ENCODE measurements at regions not wholly inside any gene's neighbourhood (a gene's known extent, or its start where the extent isn't known, plus 50 kb on each side); places are given as distances from the start of the nearest gene placed in this dataset.

GRCh38 chr3:141669434-141669833 lies 68.7 kb upstream of the RNF7 start:
- no peak overlapping the region for H4K91ac ChIP-seq (ENCODE audit: low read depth, low read length, poor library complexity)
- no peak overlapping the region for H3K14ac ChIP-seq (ENCODE audit: low read length)
- no peak overlapping the region for H2BK12ac ChIP-seq (ENCODE audit: low read length)
- peaks cover 0 to 9% of the 10 kb centered on the region in 2 donors for H3K9me3 ChIP-seq (replicated peaks in 1 of 2; ENCODE audit: control insufficient read depth in 2 of 2, insufficient read depth in 1 of 2, low read depth in 1 of 2, low read length in 2 of 2)
- no peak overlapping the region for H3K27ac ChIP-seq (replicated peaks; ENCODE audit: low read length)
- no peak overlapping the region for H2AK5ac ChIP-seq (ENCODE audit: low read depth, low read length)
- H4K8ac ChIP-seq (ENCODE audit: low read depth, low read length), result no peak overlapping the region
- H3K4me2 ChIP-seq (ENCODE audit: insufficient read depth, low read length, poor library complexity, severe bottlenecking), result no peak overlapping the region
- no peak overlapping the region for H3K23ac ChIP-seq (ENCODE audit: low read depth, low read length, poor library complexity)
- no peak overlapping the region for H2BK15ac ChIP-seq (ENCODE audit: low read length)
- DNase-seq (ENCODE audit: low spot score), result no peak
- H2BK5ac ChIP-seq (ENCODE audit: low read length), result no peak overlapping the region
- H3K18ac ChIP-seq (ENCODE audit: low read length), result no peak overlapping the region
- no peaks in the 10 kb centered on the region for H3K79me1 ChIP-seq (ENCODE audit: low read depth, low read length)
- H3K4ac ChIP-seq (ENCODE audit: low read length), result no peak overlapping the region
- no peaks in the 10 kb centered on the region for H3K36me3 ChIP-seq (replicated peaks in 1 of 2; ENCODE audit: control insufficient read depth in 2 of 2, insufficient read depth in 2 of 2, low read length in 2 of 2)
- H3K4me3 ChIP-seq (ENCODE audit: low read length in 2 of 2), result no peak overlapping the region
- no peaks in the 10 kb centered on the region for H3K27me3 ChIP-seq (ENCODE audit: control insufficient read depth in 3 of 3, insufficient read depth in 3 of 3, low read depth in 1 of 3, low read length in 3 of 3)
- H3K4me1 ChIP-seq (ENCODE audit: control insufficient read depth in 2 of 2, insufficient read depth in 1 of 2, low read depth in 1 of 2, low read length in 2 of 2), result no peaks in the 10 kb centered on the region
- no peak overlapping the region for H2AFZ ChIP-seq (ENCODE audit: low read length)
- no peak overlapping the region for H2BK120ac ChIP-seq (ENCODE audit: low read depth, low read length)
- no peak overlapping the region for H3K9ac ChIP-seq (ENCODE audit: low read depth, low read length, poor library complexity)

- Histone ChIP-seq H4K8ac (ENCODE audit: low read depth, low read length) (no peak overlapping the region), H3K18ac (ENCODE audit: low read length) (no peak overlapping the region), H2BK5ac (ENCODE audit: low read length) (no peak overlapping the region), H3K79me1 (ENCODE audit: low read depth, low read length) (no peaks in the 10 kb centered on the region), H4K91ac (ENCODE audit: low read depth, low read length, poor library complexity) (no peak overlapping the region), H3K27me3 (ENCODE audit: control insufficient read depth in 3 of 3, insufficient read depth in 3 of 3, low read depth in 1 of 3, low read length in 3 of 3) (no peaks in the 10 kb centered on the region), H3K23ac (ENCODE audit: low read depth, low read length, poor library complexity) (no peak overlapping the region), H2BK12ac (ENCODE audit: low read length) (no peak overlapping the region), H3K9ac (ENCODE audit: low read depth, low read length, poor library complexity) (no peak overlapping the region), H2AK5ac (ENCODE audit: low read depth, low read length) (no peak overlapping the region), H3K9me3 (replicated peaks in 1 of 2; ENCODE audit: control insufficient read depth in 2 of 2, insufficient read depth in 1 of 2, low read depth in 1 of 2, low read length in 2 of 2) (peaks cover 0 to 2% of the 10 kb centered on the region in 2 donors), H2BK15ac (ENCODE audit: low read length) (no peak overlapping the region), H3K4ac (ENCODE audit: low read length) (no peak overlapping the region), H3K36me3 (replicated peaks in 1 of 2; ENCODE audit: control insufficient read depth in 2 of 2, insufficient read depth in 2 of 2, low read length in 2 of 2) (no peaks in the 10 kb centered on the region), H3K4me2 (ENCODE audit: insufficient read depth, low read length, poor library complexity, severe bottlenecking) (no peak overlapping the region), H2BK120ac (ENCODE audit: low read depth, low read length) (no peak overlapping the region), H3K27ac (replicated peaks; ENCODE audit: low read length) (no peak overlapping the region), H3K4me1 (ENCODE audit: control insufficient read depth in 2 of 2, insufficient read depth in 1 of 2, low read depth in 1 of 2, low read length in 2 of 2) (no peaks in the 10 kb centered on the region), H2AFZ (ENCODE audit: low read length) (no peak overlapping the region), H3K14ac (ENCODE audit: low read length) (no peak overlapping the region), H3K4me3 (ENCODE audit: low read length in 2 of 2) (no peak overlapping the region)
- DNase-seq (ENCODE audit: low spot score), result no peak
Observed at GRCh38 chr3:141677701-141678100, 60.4 kb upstream of the RNF7 start.

- no peak for DNase-seq (ENCODE audit: low spot score)
- no peak overlapping the region for H2AFZ ChIP-seq (ENCODE audit: low read length)
- H3K23ac ChIP-seq (ENCODE audit: low read depth, low read length, poor library complexity), result no peak overlapping the region
- no peak overlapping the region for H2BK12ac ChIP-seq (ENCODE audit: low read length)
- no peak overlapping the region for H3K4me2 ChIP-seq (ENCODE audit: insufficient read depth, low read length, poor library complexity, severe bottlenecking)
- H3K4me3 ChIP-seq (ENCODE audit: low read length in 2 of 2), result no peak overlapping the region
- WGBS, 2 donors (ENCODE audit: extremely low coverage in 2 of 2, insufficient read length in 2 of 2, insufficient replicate concordance in 1 of 2), result no CpG with 5 or more reads among the region's 2 CpGs
- H4K8ac ChIP-seq (ENCODE audit: low read depth, low read length), result no peak overlapping the region
- no peak overlapping the region for H2BK15ac ChIP-seq (ENCODE audit: low read length)
- no peaks in the 10 kb centered on the region for H3K36me3 ChIP-seq (replicated peaks in 1 of 2; ENCODE audit: control insufficient read depth in 2 of 2, insufficient read depth in 2 of 2, low read length in 2 of 2)
- no peak overlapping the region for H3K27ac ChIP-seq (replicated peaks; ENCODE audit: low read length)
- peaks cover 0 to 3% of the 10 kb centered on the region in 2 donors for H3K4me1 ChIP-seq (ENCODE audit: control insufficient read depth in 2 of 2, insufficient read depth in 1 of 2, low read depth in 1 of 2, low read length in 2 of 2)
- H3K79me1 ChIP-seq (ENCODE audit: low read depth, low read length), result no peaks in the 10 kb centered on the region
- no peak overlapping the region for H2BK120ac ChIP-seq (ENCODE audit: low read depth, low read length)
- H2BK5ac ChIP-seq (ENCODE audit: low read length), result no peak overlapping the region
- H3K14ac ChIP-seq (ENCODE audit: low read length), result no peak overlapping the region
- H2AK5ac ChIP-seq (ENCODE audit: low read depth, low read length), result no peak overlapping the region
- peaks cover 0 to 2% of the 10 kb centered on the region in 2 donors for H3K9me3 ChIP-seq (replicated peaks in 1 of 2; ENCODE audit: control insufficient read depth in 2 of 2, insufficient read depth in 1 of 2, low read depth in 1 of 2, low read length in 2 of 2)
- H3K18ac ChIP-seq (ENCODE audit: low read length), result no peak overlapping the region
- H3K9ac ChIP-seq (ENCODE audit: low read depth, low read length, poor library complexity), result no peak overlapping the region
- no peak overlapping the region for H3K4ac ChIP-seq (ENCODE audit: low read length)
- no peaks in the 10 kb centered on the region for H3K27me3 ChIP-seq (ENCODE audit: control insufficient read depth in 3 of 3, insufficient read depth in 3 of 3, low read depth in 1 of 3, low read length in 3 of 3)
- H4K91ac ChIP-seq (ENCODE audit: low read depth, low read length, poor library complexity), result no peak overlapping the region
Observed at GRCh38 chr3:141680620-141681389, 57.3 kb upstream of the RNF7 start.

GRCh38 chr3:141681390-141681780 lies 56.7 kb upstream of the RNF7 start:
- DNase-seq (ENCODE audit: low spot score), result no peak
- Histone ChIP-seq H3K18ac (ENCODE audit: low read length) (no peak overlapping the region), H4K91ac (ENCODE audit: low read depth, low read length, poor library complexity) (no peak overlapping the region), H2AK5ac (ENCODE audit: low read depth, low read length) (no peak overlapping the region), H3K4ac (ENCODE audit: low read length) (no peak overlapping the region), H2BK5ac (ENCODE audit: low read length) (no peak overlapping the region), H3K23ac (ENCODE audit: low read depth, low read length, poor library complexity) (no peak overlapping the region), H3K9ac (ENCODE audit: low read depth, low read length, poor library complexity) (no peak overlapping the region), H3K9me3 (replicated peaks in 1 of 2; ENCODE audit: control insufficient read depth in 2 of 2, insufficient read depth in 1 of 2, low read depth in 1 of 2, low read length in 2 of 2) (peaks cover 0 to 2% of the 10 kb centered on the region in 2 donors), H3K36me3 (replicated peaks in 1 of 2; ENCODE audit: control insufficient read depth in 2 of 2, insufficient read depth in 2 of 2, low read length in 2 of 2) (no peaks in the 10 kb centered on the region), H3K4me1 (ENCODE audit: control insufficient read depth in 2 of 2, insufficient read depth in 1 of 2, low read depth in 1 of 2, low read length in 2 of 2) (peaks cover 0 to 3% of the 10 kb centered on the region in 2 donors), H3K4me2 (ENCODE audit: insufficient read depth, low read length, poor library complexity, severe bottlenecking) (no peak overlapping the region), H3K79me1 (ENCODE audit: low read depth, low read length) (no peaks in the 10 kb centered on the region), H3K14ac (ENCODE audit: low read length) (no peak overlapping the region), H2AFZ (ENCODE audit: low read length) (no peak overlapping the region), H4K8ac (ENCODE audit: low read depth, low read length) (no peak overlapping the region), H2BK120ac (ENCODE audit: low read depth, low read length) (no peak overlapping the region), H3K27me3 (ENCODE audit: control insufficient read depth in 3 of 3, insufficient read depth in 3 of 3, low read depth in 1 of 3, low read length in 3 of 3) (no peaks in the 10 kb centered on the region), H3K4me3 (ENCODE audit: low read length in 2 of 2) (no peak overlapping the region), H2BK12ac (ENCODE audit: low read length) (no peak overlapping the region), H2BK15ac (ENCODE audit: low read length) (no peak overlapping the region), H3K27ac (replicated peaks; ENCODE audit: low read length) (no peak overlapping the region)
- WGBS, 2 donors (ENCODE audit: extremely low coverage in 2 of 2, insufficient read length in 2 of 2, insufficient replicate concordance in 1 of 2), result no CpG with 5 or more reads among the region's 4 CpGs

All from neuronal stem cell (in vitro differentiated cells).